Ishikawa (cell line): ENCODE measurements at regions not wholly inside any gene's neighbourhood (a gene's known extent, or its start where the extent isn't known, plus 50 kb on each side); places are given as distances from the start of the nearest gene placed in this dataset.

ENCODE experiments used
- CREB1 ChIP-seq: IDR thresholded peaks from 2 replicates; pipeline ENCODE4 v1.6.1; 2012; ENCODE audit warnings: low read depth
- EGR1 ChIP-seq: IDR thresholded peaks from 2 replicates; pipeline ENCODE4 v1.6.1; 2012
- MAX ChIP-seq: IDR thresholded peaks from 2 replicates; pipeline ENCODE4 v1.6.1; 2012
- NFIC ChIP-seq: IDR thresholded peaks from 2 replicates; pipeline ENCODE4 v1.6.1; 2012
- TCF12 ChIP-seq: IDR thresholded peaks from 2 replicates; pipeline ENCODE4 v1.6.1; 2012; ENCODE audit warnings: low read depth
- TEAD4 ChIP-seq: IDR thresholded peaks from 2 replicates; pipeline ENCODE4 v1.6.1; 2012
- YY1 ChIP-seq: IDR thresholded peaks from 2 replicates; pipeline ENCODE4 v1.6.1; 2012; ENCODE audit warnings: low read depth

GRCh38 chr4:163587867-163588266 is 93.4 kb downstream of the TMA16 start:
- TF ChIP-seq YY1 (no peak), TEAD4 (no peak), TCF12 (no peak), NFIC (no peak), MAX (no peak), CREB1 (no peak), EGR1 (no peak)
